H1 (cell line): ENCODE measurements at regions not wholly inside any gene's neighbourhood (a gene's known extent, or its start where the extent isn't known, plus 50 kb on each side); places are given as distances from the start of the nearest gene placed in this dataset.

Source experiments
- CTCF ChIA-PET: fragments of 300-600 bp; sonication (Branson Sonifier 250); formaldehyde crosslinking; loops from one replicate; lab custom pipeline; 2021; ENCODE audit not compliant: partially characterized antibody; lab: Charles Lee
- POLR2A ChIA-PET: fragments of 300-600 bp; sonication (Branson Sonifier 250); formaldehyde crosslinking; loops from one replicate; lab custom pipeline; 2021; ENCODE audit warnings: inconsistent platforms; ENCODE audit not compliant: partially characterized antibody; lab: Charles Lee
- DNase-seq, 2 experiments: peaks; one replicate each; pipeline versions ENCODE4 v3.0.0 to v3.0.0-alpha.2; 2010 to 2022; ENCODE audit warnings: low spot score in 2 of 2, low read depth in 1 of 2, mixed read lengths in 1 of 2
- FAIRE-seq: peaks from 2 replicates; lab custom pipeline; 2011; peaks lifted over from hg19 to GRCh38; lab: Jason Lieb, UNC
- H2AFZ ChIP-seq: 2 replicates; pipeline ENCODE4 v1.8.1; 2012; ENCODE audit warnings: low read length, inconsistent platforms
- H2AK5ac ChIP-seq: 2 replicates; pipeline ENCODE4 v1.6.1; 2013; ENCODE audit warnings: low read depth, low read length
- H2BK120ac ChIP-seq: replicated peaks from 2 replicates; pipeline ENCODE3; 2013; ENCODE audit warnings: low read depth, low read length, inconsistent platforms
- H2BK12ac ChIP-seq: 2 replicates; pipeline ENCODE4 v1.6.1; 2013; ENCODE audit warnings: low read depth, low read length
- H2BK15ac ChIP-seq: 2 replicates; pipeline ENCODE4 v1.6.1; 2013; ENCODE audit warnings: low read length
- H2BK20ac ChIP-seq: 2 replicates; pipeline ENCODE4 v1.6.1; 2013; ENCODE audit warnings: low read length
- H2BK5ac ChIP-seq: 2 replicates; pipeline ENCODE4 v1.6.1; 2013; ENCODE audit warnings: low read depth, low read length
- H3K14ac ChIP-seq: 2 replicates; pipeline ENCODE4 v1.6.1; 2013; ENCODE audit warnings: inconsistent platforms; ENCODE audit not compliant: insufficient read length
- H3K18ac ChIP-seq: 2 replicates; pipeline ENCODE4 v1.6.1; 2013; ENCODE audit warnings: low read length; ENCODE audit errors: extremely low read depth
- H3K23ac ChIP-seq: 2 replicates; pipeline ENCODE4 v1.6.1; 2013; ENCODE audit warnings: inconsistent platforms; ENCODE audit not compliant: insufficient read length
- H3K23me2 ChIP-seq: 2 replicates; pipeline ENCODE4 v1.6.1; 2013; ENCODE audit warnings: low read depth, low read length
- H3K27ac ChIP-seq: 2 replicates; pipeline ENCODE4 v1.6.1; 2011; ENCODE audit warnings: low read depth, low read length, inconsistent platforms
- H3K27me3 ChIP-seq, 4 experiments: replicated peaks in 1 of 4; 1 replicate in 1 of 4; 2 replicates in 3 of 4; pipeline versions ENCODE4 v1.6.1 to v1.8.1; 2011 to 2013; ENCODE audit warnings: low read length in 3 of 4, mild to moderate bottlenecking in 3 of 4, inconsistent platforms in 2 of 4, mixed read lengths in 2 of 4, moderate library complexity in 1 of 4; ENCODE audit not compliant: control insufficient read depth in 3 of 4, insufficient read depth in 3 of 4; ENCODE audit errors: extremely low read depth in 1 of 4
- H3K36me3 ChIP-seq, 4 experiments: 2 replicates each; pipeline versions ENCODE4 v1.6.1 to v1.8.1; 2011 to 2013; ENCODE audit warnings: mild to moderate bottlenecking in 4 of 4, low read length in 3 of 4, moderate library complexity in 2 of 4, control low read depth in 1 of 4, inconsistent platforms in 1 of 4; ENCODE audit not compliant: insufficient read depth in 4 of 4, control insufficient read depth in 2 of 4
- H3K4ac ChIP-seq: replicated peaks from 2 replicates; pipeline ENCODE3; 2013; ENCODE audit warnings: low read length, low read depth, mixed read lengths, inconsistent platforms; ENCODE audit not compliant: insufficient read length
- H3K4me1 ChIP-seq, 4 experiments: replicated peaks in 1 of 4; 1 replicate in 1 of 4; 2 replicates in 3 of 4; pipeline versions ENCODE4 v1.6.1 to v1.8.1; 2011 to 2013; ENCODE audit warnings: low read length in 3 of 4, inconsistent platforms in 2 of 4, mixed read lengths in 1 of 4; ENCODE audit not compliant: insufficient read depth in 4 of 4, control insufficient read depth in 3 of 4
- H3K4me2 ChIP-seq, 2 experiments: 2 replicates each; pipeline versions ENCODE4 v1.6.1 to v1.8.1; 2011 to 2013; ENCODE audit warnings: low read depth in 2 of 2, low read length in 2 of 2, control low read depth in 1 of 2, inconsistent platforms in 1 of 2, mild to moderate bottlenecking in 1 of 2; ENCODE audit not compliant: insufficient read depth in 1 of 2
- H3K4me3 ChIP-seq, 4 experiments: fragments of 200-600, 300-600 bp in 1 of 4; sonication (generic), shearing (Covaris generic), sonication (Bioruptor Twin) in 1 of 4; 2 replicates each; pipeline versions ENCODE4 v1.5.1 to v1.8.1; 2011 to 2016; ENCODE audit warnings: low read length in 4 of 4, low read depth in 3 of 4, control low read depth in 2 of 4, inconsistent platforms in 2 of 4, mild to moderate bottlenecking in 2 of 4, mixed read lengths in 1 of 4, moderate library complexity in 1 of 4; ENCODE audit not compliant: insufficient read depth in 2 of 4; ENCODE audit errors: extremely low read depth in 1 of 4
- H3K56ac ChIP-seq: replicated peaks from 2 replicates; pipeline ENCODE3; 2013; ENCODE audit warnings: low read depth, mild to moderate bottlenecking, mixed read lengths, low read length, inconsistent platforms; ENCODE audit not compliant: insufficient read length
- H3K79me1 ChIP-seq: 2 replicates; pipeline ENCODE4 v1.6.1; 2013; ENCODE audit warnings: low read depth, low read length, control low read depth
- H3K79me2 ChIP-seq, 2 experiments: 2 replicates each; pipeline versions ENCODE4 v1.6.1 to v1.8.1; 2012 to 2013; ENCODE audit warnings: low read length in 2 of 2, mild to moderate bottlenecking in 2 of 2, inconsistent platforms in 1 of 2; ENCODE audit not compliant: insufficient read depth in 2 of 2, control insufficient read depth in 1 of 2
- H3K9ac ChIP-seq, 4 experiments: replicated peaks in 1 of 4; 1 replicate in 1 of 4; 2 replicates in 3 of 4; pipeline versions ENCODE4 v1.6.1 to v1.8.1; 2011 to 2013; ENCODE audit warnings: low read depth in 3 of 4, low read length in 3 of 4, control low read depth in 2 of 4, mild to moderate bottlenecking in 2 of 4, moderate library complexity in 2 of 4, inconsistent platforms in 1 of 4; ENCODE audit errors: extremely low read depth in 1 of 4
- H3K9me3 ChIP-seq, 2 experiments: 2 replicates each; pipeline versions ENCODE4 v1.6.1 to v1.8.1; 2012 to 2013; ENCODE audit warnings: mild to moderate bottlenecking in 2 of 2, moderate library complexity in 2 of 2, control low read depth in 1 of 2, inconsistent platforms in 1 of 2, low read depth in 1 of 2, low read length in 1 of 2, mixed read lengths in 1 of 2; ENCODE audit not compliant: insufficient read depth in 2 of 2
- H4K20me1 ChIP-seq, 2 experiments: replicated peaks in 1 of 2; 2 replicates each; pipeline versions ENCODE3 to v1.8.1; 2011 to 2013; ENCODE audit warnings: inconsistent platforms in 2 of 2, low read length in 2 of 2, mild to moderate bottlenecking in 1 of 2; ENCODE audit not compliant: insufficient read depth in 2 of 2, control insufficient read depth in 1 of 2
- H4K5ac ChIP-seq: 2 replicates; pipeline ENCODE4 v1.6.1; 2013; ENCODE audit warnings: low read length, low read depth, mixed read lengths, inconsistent platforms; ENCODE audit not compliant: insufficient read length
- H4K8ac ChIP-seq: 2 replicates; pipeline ENCODE4 v1.8.0; 2013; ENCODE audit warnings: mild to moderate bottlenecking, moderate library complexity, low read length, inconsistent platforms; ENCODE audit not compliant: insufficient read depth; ENCODE audit errors: extremely low read depth
- H4K91ac ChIP-seq: replicated peaks from 2 replicates; pipeline ENCODE3; 2013; ENCODE audit warnings: low read length, mixed read lengths, inconsistent platforms; ENCODE audit not compliant: insufficient read length
- CBX5 ChIP-seq: fragments of 300-800, 300-1000 bp; sonication (generic); IDR thresholded peaks from 2 replicates; pipeline ENCODE4 v1.7.1; 2016; ENCODE audit warnings: antibody characterized with exemption, low read length, low read depth
- HDAC2 ChIP-seq, 2 experiments: fragments of 300-600 bp in 1 of 2; sonication (generic) in 1 of 2; IDR thresholded peaks; 2 replicates each; pipeline ENCODE4 v1.6.1; 2011 to 2012; ENCODE audit warnings: low read depth in 2 of 2, low read length in 2 of 2, mild to moderate bottlenecking in 2 of 2, moderate library complexity in 2 of 2, borderline replicate concordance in 1 of 2, inconsistent platforms in 1 of 2
- RAD21 ChIP-seq, 2 experiments: IDR thresholded peaks in 1 of 2; conservative IDR thresholded peaks in 1 of 2; 2 replicates each; pipeline ENCODE4 v1.6.1; 2011; ENCODE audit warnings: low read depth in 2 of 2, low read length in 2 of 2, improper control_type of control experiment in 1 of 2, inconsistent platforms in 1 of 2, mild to moderate bottlenecking in 1 of 2, moderate library complexity in 1 of 2
- SAP30 ChIP-seq: fragments of 300-600 bp; sonication (generic); IDR thresholded peaks from 2 replicates; pipeline ENCODE4 v1.7.1; 2012; ENCODE audit warnings: low read length, moderate library complexity, mild to moderate bottlenecking, inconsistent platforms; ENCODE audit not compliant: insufficient read depth, insufficient replicate concordance
- SIN3A ChIP-seq, 2 experiments: IDR thresholded peaks in 1 of 2; conservative IDR thresholded peaks in 1 of 2; 2 replicates each; pipeline ENCODE4 v1.6.1; 2011 to 2012; ENCODE audit warnings: low read length in 2 of 2, improper control_type of control experiment in 1 of 2, low read depth in 1 of 2, mild to moderate bottlenecking in 1 of 2
- WGBS, 2 experiments: shearing (Covaris generic) in 1 of 2; methylation state at CpG; one replicate each; pipeline versions ENCODE4 v1.1.6 to v1.1.7; 2013 to 2015; ENCODE audit warnings: low lambda C conversion rate in 2 of 2, mixed read lengths in 2 of 2, inconsistent platforms in 1 of 2, low coverage in 1 of 2, missing lambda C conversion rate in 1 of 2; ENCODE audit not compliant: insufficient replicate concordance in 2 of 2, insufficient coverage in 1 of 2, insufficient read length in 1 of 2; ENCODE audit errors: extremely low coverage in 1 of 2, missing lambda C conversion rate in 1 of 2; 5-methylcytosine and 5-hydroxymethylcytosine counted together

DNA sequence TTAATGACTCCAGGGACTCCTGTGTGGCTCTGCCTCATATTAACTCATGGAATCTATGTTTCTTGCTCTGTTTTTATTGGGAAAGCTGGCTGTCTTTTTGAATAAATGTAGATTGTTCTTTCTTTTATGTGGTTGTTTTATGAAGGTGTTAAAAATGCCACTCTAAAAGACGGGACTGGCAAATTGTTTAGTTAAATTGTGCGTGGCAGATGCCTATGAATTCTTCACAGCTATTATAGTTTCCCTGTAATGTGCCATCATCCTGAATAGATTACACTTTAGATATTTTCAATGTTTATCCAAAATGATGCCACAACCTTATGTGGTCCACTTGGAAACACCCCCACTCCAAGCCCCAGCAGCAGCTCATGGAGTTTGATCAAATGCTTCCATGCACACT is 149.7 kb downstream of the ST6GAL2 start:
- H4K91ac ChIP-seq = no peak overlapping the region
- no peak overlapping the region for H2AFZ ChIP-seq
- no peak overlapping the region for H3K14ac ChIP-seq
- FAIRE-seq (no peak), DNase-seq (no peak)
- ChIA-PET POLR2A (no interaction called here), CTCF (no interaction called here)
- peaks cover 0 to 6% of the 10 kb centered on the region in 2 experiments; a peak in 1 of 4 replicates for H3K9me3 ChIP-seq
- no peak overlapping the region for H3K4me2 ChIP-seq
- H3K27me3 ChIP-seq = no peaks in the 10 kb centered on the region
- WGBS, 2 experiments = 89% methylated on average over 2 of the region's 2 CpGs; no CpG with 5 or more reads in 1 of the 2 experiments
- H3K79me2 ChIP-seq = no peaks in the 10 kb centered on the region
- H3K18ac ChIP-seq = no peak overlapping the region
- no peak overlapping the region for H4K8ac ChIP-seq
- no peak overlapping the region for H3K9ac ChIP-seq
- no peak overlapping the region for H2BK15ac ChIP-seq
- H2BK5ac ChIP-seq = no peak overlapping the region
- no peaks in the 10 kb centered on the region for H3K36me3 ChIP-seq
- H2AK5ac ChIP-seq = no peak overlapping the region
- no peak overlapping the region for H3K4me3 ChIP-seq
- no peak overlapping the region for H3K27ac ChIP-seq
- H4K5ac ChIP-seq = no peak overlapping the region
- H3K23ac ChIP-seq = no peak overlapping the region
- H3K4me1 ChIP-seq = peaks cover 0 to 2% (median 0%) of the 10 kb centered on the region in 4 experiments; a peak in 1 of 7 replicates
- no peak overlapping the region for H2BK120ac ChIP-seq
- no peaks in the 10 kb centered on the region for H4K20me1 ChIP-seq
- H3K79me1 ChIP-seq = no peaks in the 10 kb centered on the region
- no peak overlapping the region for H3K4ac ChIP-seq
- H3K56ac ChIP-seq = no peak overlapping the region
- no peak overlapping the region for H2BK20ac ChIP-seq
- H3K23me2 ChIP-seq = no peaks in the 10 kb centered on the region
- no peak overlapping the region for H2BK12ac ChIP-seq
- TF ChIP-seq SIN3A (conservative IDR thresholded peaks at IDR 0.05 in 1 of 2, IDR thresholded peaks at IDR 0.05 in 1 of 2; ENCODE audit: low read depth in 1 of 2, low read length in 2 of 2) (no peak), HDAC2 (IDR thresholded peaks at IDR 0.05; ENCODE audit: borderline replicate concordance in 1 of 2, low read depth in 2 of 2, low read length in 2 of 2) (no peak), SAP30 (no peak), RAD21 (IDR thresholded peaks at IDR 0.05 in 1 of 2, conservative IDR thresholded peaks at IDR 0.05 in 1 of 2; ENCODE audit: low read depth in 2 of 2, low read length in 2 of 2) (no peak), CBX5 (no peak)
